H1 (cell line): ENCODE measurements at regions not wholly inside any gene's neighbourhood (a gene's known extent, or its start where the extent isn't known, plus 50 kb on each side); places are given as distances from the start of the nearest gene placed in this dataset.

Experiments
- CTCF ChIA-PET: fragments of 300-600 bp; sonication (Branson Sonifier 250); formaldehyde crosslinking; loops from one replicate; lab custom pipeline; 2021; ENCODE audit not compliant: partially characterized antibody; lab: Charles Lee
- POLR2A ChIA-PET: fragments of 300-600 bp; sonication (Branson Sonifier 250); formaldehyde crosslinking; loops from one replicate; lab custom pipeline; 2021; ENCODE audit warnings: inconsistent platforms; ENCODE audit not compliant: partially characterized antibody; lab: Charles Lee
- DNase-seq, 2 experiments: peaks; one replicate each; pipeline versions ENCODE4 v3.0.0 to v3.0.0-alpha.2; 2010 to 2022; ENCODE audit warnings: low spot score in 2 of 2, low read depth in 1 of 2, mixed read lengths in 1 of 2
- FAIRE-seq: peaks from 2 replicates; lab custom pipeline; 2011; peaks lifted over from hg19 to GRCh38; lab: Jason Lieb, UNC
- H2AFZ ChIP-seq: 2 replicates; pipeline ENCODE4 v1.8.1; 2012; ENCODE audit warnings: low read length, inconsistent platforms
- H2AK5ac ChIP-seq: 2 replicates; pipeline ENCODE4 v1.6.1; 2013; ENCODE audit warnings: low read depth, low read length
- H2BK120ac ChIP-seq: replicated peaks from 2 replicates; pipeline ENCODE3; 2013; ENCODE audit warnings: low read depth, low read length, inconsistent platforms
- H2BK12ac ChIP-seq: 2 replicates; pipeline ENCODE4 v1.6.1; 2013; ENCODE audit warnings: low read depth, low read length
- H2BK15ac ChIP-seq: 2 replicates; pipeline ENCODE4 v1.6.1; 2013; ENCODE audit warnings: low read length
- H2BK20ac ChIP-seq: 2 replicates; pipeline ENCODE4 v1.6.1; 2013; ENCODE audit warnings: low read length
- H2BK5ac ChIP-seq: 2 replicates; pipeline ENCODE4 v1.6.1; 2013; ENCODE audit warnings: low read depth, low read length
- H3K14ac ChIP-seq: 2 replicates; pipeline ENCODE4 v1.6.1; 2013; ENCODE audit warnings: inconsistent platforms; ENCODE audit not compliant: insufficient read length
- H3K18ac ChIP-seq: 2 replicates; pipeline ENCODE4 v1.6.1; 2013; ENCODE audit warnings: low read length; ENCODE audit errors: extremely low read depth
- H3K23ac ChIP-seq: 2 replicates; pipeline ENCODE4 v1.6.1; 2013; ENCODE audit warnings: inconsistent platforms; ENCODE audit not compliant: insufficient read length
- H3K23me2 ChIP-seq: 2 replicates; pipeline ENCODE4 v1.6.1; 2013; ENCODE audit warnings: low read depth, low read length
- H3K27ac ChIP-seq: 2 replicates; pipeline ENCODE4 v1.6.1; 2011; ENCODE audit warnings: low read depth, low read length, inconsistent platforms
- H3K27me3 ChIP-seq, 4 experiments: replicated peaks in 1 of 4; 1 replicate in 1 of 4; 2 replicates in 3 of 4; pipeline versions ENCODE4 v1.6.1 to v1.8.1; 2011 to 2013; ENCODE audit warnings: low read length in 3 of 4, mild to moderate bottlenecking in 3 of 4, inconsistent platforms in 2 of 4, mixed read lengths in 2 of 4, moderate library complexity in 1 of 4; ENCODE audit not compliant: control insufficient read depth in 3 of 4, insufficient read depth in 3 of 4; ENCODE audit errors: extremely low read depth in 1 of 4
- H3K36me3 ChIP-seq, 4 experiments: 2 replicates each; pipeline versions ENCODE4 v1.6.1 to v1.8.1; 2011 to 2013; ENCODE audit warnings: mild to moderate bottlenecking in 4 of 4, low read length in 3 of 4, moderate library complexity in 2 of 4, control low read depth in 1 of 4, inconsistent platforms in 1 of 4; ENCODE audit not compliant: insufficient read depth in 4 of 4, control insufficient read depth in 2 of 4
- H3K4ac ChIP-seq: replicated peaks from 2 replicates; pipeline ENCODE3; 2013; ENCODE audit warnings: low read length, low read depth, mixed read lengths, inconsistent platforms; ENCODE audit not compliant: insufficient read length
- H3K4me1 ChIP-seq, 4 experiments: replicated peaks in 1 of 4; 1 replicate in 1 of 4; 2 replicates in 3 of 4; pipeline versions ENCODE4 v1.6.1 to v1.8.1; 2011 to 2013; ENCODE audit warnings: low read length in 3 of 4, inconsistent platforms in 2 of 4, mixed read lengths in 1 of 4; ENCODE audit not compliant: insufficient read depth in 4 of 4, control insufficient read depth in 3 of 4
- H3K4me2 ChIP-seq, 2 experiments: 2 replicates each; pipeline versions ENCODE4 v1.6.1 to v1.8.1; 2011 to 2013; ENCODE audit warnings: low read depth in 2 of 2, low read length in 2 of 2, control low read depth in 1 of 2, inconsistent platforms in 1 of 2, mild to moderate bottlenecking in 1 of 2; ENCODE audit not compliant: insufficient read depth in 1 of 2
- H3K4me3 ChIP-seq, 4 experiments: fragments of 200-600, 300-600 bp in 1 of 4; sonication (generic), shearing (Covaris generic), sonication (Bioruptor Twin) in 1 of 4; 2 replicates each; pipeline versions ENCODE4 v1.5.1 to v1.8.1; 2011 to 2016; ENCODE audit warnings: low read length in 4 of 4, low read depth in 3 of 4, control low read depth in 2 of 4, inconsistent platforms in 2 of 4, mild to moderate bottlenecking in 2 of 4, mixed read lengths in 1 of 4, moderate library complexity in 1 of 4; ENCODE audit not compliant: insufficient read depth in 2 of 4; ENCODE audit errors: extremely low read depth in 1 of 4
- H3K56ac ChIP-seq: replicated peaks from 2 replicates; pipeline ENCODE3; 2013; ENCODE audit warnings: low read depth, mild to moderate bottlenecking, mixed read lengths, low read length, inconsistent platforms; ENCODE audit not compliant: insufficient read length
- H3K79me1 ChIP-seq: 2 replicates; pipeline ENCODE4 v1.6.1; 2013; ENCODE audit warnings: low read depth, low read length, control low read depth
- H3K79me2 ChIP-seq, 2 experiments: 2 replicates each; pipeline versions ENCODE4 v1.6.1 to v1.8.1; 2012 to 2013; ENCODE audit warnings: low read length in 2 of 2, mild to moderate bottlenecking in 2 of 2, inconsistent platforms in 1 of 2; ENCODE audit not compliant: insufficient read depth in 2 of 2, control insufficient read depth in 1 of 2
- H3K9ac ChIP-seq, 4 experiments: replicated peaks in 1 of 4; 1 replicate in 1 of 4; 2 replicates in 3 of 4; pipeline versions ENCODE4 v1.6.1 to v1.8.1; 2011 to 2013; ENCODE audit warnings: low read depth in 3 of 4, low read length in 3 of 4, control low read depth in 2 of 4, mild to moderate bottlenecking in 2 of 4, moderate library complexity in 2 of 4, inconsistent platforms in 1 of 4; ENCODE audit errors: extremely low read depth in 1 of 4
- H3K9me3 ChIP-seq, 2 experiments: 2 replicates each; pipeline versions ENCODE4 v1.6.1 to v1.8.1; 2012 to 2013; ENCODE audit warnings: mild to moderate bottlenecking in 2 of 2, moderate library complexity in 2 of 2, control low read depth in 1 of 2, inconsistent platforms in 1 of 2, low read depth in 1 of 2, low read length in 1 of 2, mixed read lengths in 1 of 2; ENCODE audit not compliant: insufficient read depth in 2 of 2
- H4K20me1 ChIP-seq, 2 experiments: replicated peaks in 1 of 2; 2 replicates each; pipeline versions ENCODE3 to v1.8.1; 2011 to 2013; ENCODE audit warnings: inconsistent platforms in 2 of 2, low read length in 2 of 2, mild to moderate bottlenecking in 1 of 2; ENCODE audit not compliant: insufficient read depth in 2 of 2, control insufficient read depth in 1 of 2
- H4K5ac ChIP-seq: 2 replicates; pipeline ENCODE4 v1.6.1; 2013; ENCODE audit warnings: low read length, low read depth, mixed read lengths, inconsistent platforms; ENCODE audit not compliant: insufficient read length
- H4K8ac ChIP-seq: 2 replicates; pipeline ENCODE4 v1.8.0; 2013; ENCODE audit warnings: mild to moderate bottlenecking, moderate library complexity, low read length, inconsistent platforms; ENCODE audit not compliant: insufficient read depth; ENCODE audit errors: extremely low read depth
- H4K91ac ChIP-seq: replicated peaks from 2 replicates; pipeline ENCODE3; 2013; ENCODE audit warnings: low read length, mixed read lengths, inconsistent platforms; ENCODE audit not compliant: insufficient read length
- ASH2L ChIP-seq: fragments of 200-600, 300-600 bp; sonication (generic); IDR thresholded peaks from one replicate; pipeline ENCODE4 v1.7.1; 2017; ENCODE audit warnings: low read length
- BACH1 ChIP-seq: IDR thresholded peaks from 2 replicates; pipeline ENCODE4 v1.6.1; 2012; ENCODE audit warnings: low read length, improper control_type of control experiment
- CHD1 ChIP-seq: IDR thresholded peaks from 2 replicates; pipeline ENCODE4 v1.6.1; 2012; ENCODE audit warnings: low read depth, low read length, improper control_type of control experiment
- EP300 ChIP-seq, 2 experiments: IDR thresholded peaks; 1 replicate in 1 of 2; 2 replicates in 1 of 2; pipeline ENCODE4 v1.6.1; 2011 to 2012; ENCODE audit warnings: low read depth in 2 of 2, low read length in 2 of 2, mild to moderate bottlenecking in 2 of 2, borderline replicate concordance in 1 of 2, inconsistent platforms in 1 of 2, moderate library complexity in 1 of 2
- FOSL1 ChIP-seq: IDR thresholded peaks from 2 replicates; pipeline ENCODE4 v1.6.1; 2011; ENCODE audit warnings: mild to moderate bottlenecking, low read depth, low read length, moderate library complexity; ENCODE audit not compliant: insufficient read depth
- GTF2F1 ChIP-seq: IDR thresholded peaks from 2 replicates; pipeline ENCODE4 v1.6.1; 2012; ENCODE audit warnings: low read depth, low read length, improper control_type of control experiment, borderline replicate concordance
- HDAC6 ChIP-seq: IDR thresholded peaks from one replicate; pipeline ENCODE4 v1.7.1; 2012; ENCODE audit warnings: low read depth, mild to moderate bottlenecking, inconsistent platforms, low read length, moderate library complexity
- KDM4A ChIP-seq: IDR thresholded peaks from one replicate; pipeline ENCODE4 v1.7.1; 2012; ENCODE audit warnings: low read depth, mild to moderate bottlenecking, moderate library complexity, low read length, inconsistent platforms; ENCODE audit not compliant: severe bottlenecking
- POU5F1 ChIP-seq: IDR thresholded peaks from 2 replicates; pipeline ENCODE4 v1.6.1; 2011; ENCODE audit warnings: low read depth, mild to moderate bottlenecking, low read length, moderate library complexity
- RFX5 ChIP-seq: IDR thresholded peaks from 2 replicates; pipeline ENCODE4 v1.6.1; 2011; ENCODE audit warnings: low read depth, low read length, improper control_type of control experiment, borderline replicate concordance
- RXRA ChIP-seq: IDR thresholded peaks from 2 replicates; pipeline ENCODE4 v1.6.1; 2011; ENCODE audit warnings: low read depth, mild to moderate bottlenecking, low read length, moderate library complexity; ENCODE audit not compliant: insufficient read depth
- TBP ChIP-seq: IDR thresholded peaks from 2 replicates; pipeline ENCODE4 v1.6.1; 2011; ENCODE audit warnings: low read depth, low read length, improper control_type of control experiment
- USF2 ChIP-seq: IDR thresholded peaks from 2 replicates; pipeline ENCODE4 v1.6.1; 2011; ENCODE audit warnings: low read length, improper control_type of control experiment
- WGBS, 2 experiments: shearing (Covaris generic) in 1 of 2; methylation state at CpG; one replicate each; pipeline versions ENCODE4 v1.1.6 to v1.1.7; 2013 to 2015; ENCODE audit warnings: low lambda C conversion rate in 2 of 2, mixed read lengths in 2 of 2, inconsistent platforms in 1 of 2, low coverage in 1 of 2, missing lambda C conversion rate in 1 of 2; ENCODE audit not compliant: insufficient replicate concordance in 2 of 2, insufficient coverage in 1 of 2, insufficient read length in 1 of 2; ENCODE audit errors: extremely low coverage in 1 of 2, missing lambda C conversion rate in 1 of 2; 5-methylcytosine and 5-hydroxymethylcytosine counted together
- TF ChIP-seq, protein P1 (sequence below): IDR thresholded peaks from 2 replicates; pipeline ENCODE4 v1.6.1; 2011; ENCODE audit warnings: low read depth, mild to moderate bottlenecking, low read length; ENCODE audit not compliant: insufficient read depth

GRCh38 chr3:65015711-65016110, 327.9 kb upstream of the ADAMTS9 start:
- Histone ChIP-seq H3K18ac (no peak overlapping the region), H3K4me1 (no peaks in the 10 kb centered on the region), H3K27ac (no peak overlapping the region), H3K9ac (no peak overlapping the region), H3K79me1 (no peaks in the 10 kb centered on the region), H3K4ac (no peak overlapping the region), H2BK5ac (no peak overlapping the region), H4K5ac (no peak overlapping the region), H3K56ac (no peak overlapping the region), H4K8ac (no peak overlapping the region), H3K14ac (no peak overlapping the region), H3K23ac (no peak overlapping the region), H2BK20ac (no peak overlapping the region), H2BK120ac (no peak overlapping the region), H3K4me3 (no peak overlapping the region), H2BK15ac (no peak overlapping the region), H2AK5ac (no peak overlapping the region), H2AFZ (no peak overlapping the region), H3K36me3 (no peaks in the 10 kb centered on the region), H3K27me3 (no peaks in the 10 kb centered on the region), H4K91ac (no peak overlapping the region), H3K9me3 (no peaks in the 10 kb centered on the region), H2BK12ac (no peak overlapping the region), H4K20me1 (no peaks in the 10 kb centered on the region), H3K79me2 (no peaks in the 10 kb centered on the region), H3K23me2 (no peaks in the 10 kb centered on the region), H3K4me2 (no peak overlapping the region)
- DNase-seq = no peak
- POLR2A ChIA-PET = no interaction called here
- 73% methylated on average over 2 of the region's 2 CpGs; no CpG with 5 or more reads in 1 of the 2 experiments for WGBS, 2 experiments
- CTCF ChIA-PET = no interaction called here
- no peak for FAIRE-seq
- TF ChIP-seq TBP (no peak), RFX5 (no peak), FOSL1 (no peak), RXRA (no peak), USF2 (no peak), CHD1 (no peak), KDM4A (no peak), BACH1 (no peak), GTF2F1 (no peak), ASH2L (no peak), EP300 (IDR thresholded peaks at IDR 0.05; ENCODE audit: borderline replicate concordance in 1 of 2, low read depth in 2 of 2, low read length in 2 of 2) (no peak), POU5F1 (no peak), HDAC6 (no peak)
- TF ChIP-seq, protein P1, sequence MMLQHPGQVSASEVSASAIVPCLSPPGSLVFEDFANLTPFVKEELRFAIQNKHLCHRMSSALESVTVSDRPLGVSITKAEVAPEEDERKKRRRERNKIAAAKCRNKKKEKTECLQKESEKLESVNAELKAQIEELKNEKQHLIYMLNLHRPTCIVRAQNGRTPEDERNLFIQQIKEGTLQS = no peak
